NB4 (cell line): ENCODE measurements at regions not wholly inside any gene's neighbourhood (a gene's known extent, or its start where the extent isn't known, plus 50 kb on each side); places are given as distances from the start of the nearest gene placed in this dataset.

ENCODE experiments used
- DNase-seq: peaks from one replicate; pipeline ENCODE4 v3.0.0; 2010; ENCODE audit warnings: low read depth
- H3K4me3 ChIP-seq: one replicate; pipeline ENCODE4 v1.5.1; 2011; ENCODE audit warnings: mild to moderate bottlenecking, low read depth, low read length, moderate library complexity
- CTCF ChIP-seq: IDR thresholded peaks from one replicate; pipeline ENCODE4 v1.5.1; 2012; ENCODE audit warnings: low read depth, low read length
- MAX ChIP-seq: IDR thresholded peaks from 2 replicates; pipeline ENCODE4 v1.6.1; 2011; ENCODE audit warnings: low read depth, low read length
- MYC ChIP-seq: IDR thresholded peaks from 2 replicates; pipeline ENCODE4 v1.6.1; 2011; ENCODE audit warnings: low read depth, low read length
- POLR2A ChIP-seq: IDR thresholded peaks from 2 replicates; pipeline ENCODE4 v1.6.1; 2011; ENCODE audit warnings: mild to moderate bottlenecking; ENCODE audit not compliant: insufficient read length; ENCODE audit errors: extremely low read depth

GRCh38 chr2:234211797-234212196 lies 161.3 kb downstream of the SPP2 start:
- TF ChIP-seq CTCF (no peak), MAX (no peak), MYC (no peak), POLR2A (no peak)
- H3K4me3 ChIP-seq: no peak overlapping the region
- no peak for DNase-seq

GRCh38 chr2:234206738-234207137 lies 156.2 kb downstream of the SPP2 start:
- DNase-seq: no peak
- TF ChIP-seq CTCF (no peak), MYC (no peak), POLR2A (no peak), MAX (no peak)
- no peak overlapping the region for H3K4me3 ChIP-seq

- H3K4me3 ChIP-seq: no peak overlapping the region
- DNase-seq: no peak
- no peak for TF ChIP-seq POLR2A
- no peak for TF ChIP-seq CTCF
- no peak for TF ChIP-seq MAX
- TF ChIP-seq MYC: no peak
Observed at GRCh38 chr2:234204480-234204879, 154.0 kb downstream of the SPP2 start.

GRCh38 chr2:234203135-234203984 lies 152.9 kb downstream of the SPP2 start:
- no peak for DNase-seq
- H3K4me3 ChIP-seq: no peak overlapping the region
- TF ChIP-seq MYC (no peak), CTCF (no peak), MAX (no peak), POLR2A (no peak)

GRCh38 chr2:234202601-234203000 lies 152.1 kb downstream of the SPP2 start:
- no peak for TF ChIP-seq CTCF
- TF ChIP-seq MAX: no peak
- no peak for TF ChIP-seq MYC
- TF ChIP-seq POLR2A: no peak
- H3K4me3 ChIP-seq: no peak overlapping the region

More at GRCh38 chr2:234202601-234203000, 152.1 kb downstream of the SPP2 start:
- DNase-seq: no peak
